ENCODE measurements at regions not wholly inside any gene's neighbourhood (a gene's known extent, or its start where the extent isn't known, plus 50 kb on each side); places are given as distances from the start of the nearest gene placed in this dataset.

DNA sequence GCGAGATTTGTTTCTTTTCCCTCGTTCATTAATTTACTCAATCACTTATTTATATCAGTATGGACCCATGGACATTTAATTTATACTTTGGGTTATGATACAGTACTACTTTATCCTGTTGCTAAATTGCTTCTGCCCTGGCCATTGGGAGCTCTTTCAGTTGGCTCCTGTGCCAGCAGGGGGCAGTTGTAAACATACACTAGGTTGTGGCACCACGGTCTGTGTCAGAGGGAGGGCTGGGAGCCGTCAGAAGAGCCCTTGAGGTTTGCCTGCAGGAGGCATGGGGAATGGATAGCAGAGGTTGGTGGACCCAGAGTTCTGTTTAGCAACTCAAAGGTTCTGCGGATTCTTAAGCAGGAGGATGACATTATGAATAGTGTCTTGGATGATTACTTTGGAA is 94.3 kb downstream of the ERCC5 start:
- Histone ChIP-seq H3K27ac (ENCODE audit: low read depth, low read length) (no peak overlapping the region), H3K9me3 (ENCODE audit: control insufficient read depth in 2 of 3, low read length in 3 of 3) (no peaks in the 10 kb centered on the region), H3K4me1 (ENCODE audit: control insufficient read depth in 2 of 2, insufficient read depth in 2 of 2, low read length in 2 of 2) (no peaks in the 10 kb centered on the region), H3K27me3 (ENCODE audit: control insufficient read depth in 2 of 2, insufficient read depth in 2 of 2, low read length in 2 of 2) (no peaks in the 10 kb centered on the region), H3K36me3 (ENCODE audit: control insufficient read depth in 2 of 3, insufficient read depth in 3 of 3, low read length in 3 of 3) (no peaks in the 10 kb centered on the region), H3K4me3 (ENCODE audit: low read length) (no peak overlapping the region)
- no peak for DNase-seq
- Mint-ChIP-seq H3K27me3 (peaks cover 0 to 50% (median 32%) of the 10 kb centered on the region in 5 donors), H3K9me3 (peaks cover 0 to 17% (median 8%) of the 10 kb centered on the region in 11 donors), H3K36me3 (no peaks in the 10 kb centered on the region), H3K27ac (no peak overlapping the region), H3K4me3 (no peak overlapping the region), H3K4me1 (no peaks in the 10 kb centered on the region)
- CTCF ChIA-PET, result no interaction called here
- no peak for ATAC-seq
- intact Hi-C loops (cut with micrococcal nuclease), result no loop called here
- POLR2A ChIA-PET, result no interaction called here

DNA sequence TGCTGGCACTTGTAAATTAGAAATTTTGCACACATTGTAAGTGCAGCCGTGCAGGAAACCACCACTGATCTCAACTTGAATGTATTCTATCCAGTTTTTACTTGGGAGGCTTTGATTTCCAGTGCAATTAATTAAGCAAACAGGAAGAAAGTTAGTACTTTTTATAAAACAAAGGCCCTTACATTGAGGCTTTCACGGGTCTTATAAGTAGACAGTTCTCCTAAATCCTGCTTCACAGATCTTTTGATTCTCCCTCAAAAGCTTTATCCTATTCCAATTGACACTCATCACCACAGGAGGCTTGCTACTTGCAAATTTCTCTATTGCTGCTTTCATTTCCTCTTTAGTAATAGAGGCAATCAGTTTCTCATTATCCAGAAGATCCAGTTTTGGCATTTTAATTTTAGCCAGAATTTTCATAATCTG is 90.1 kb downstream of the ERCC5 start:
- Histone ChIP-seq H3K4me3 (ENCODE audit: low read length) (no peak overlapping the region), H3K36me3 (ENCODE audit: control insufficient read depth in 2 of 3, insufficient read depth in 3 of 3, low read length in 3 of 3) (no peaks in the 10 kb centered on the region), H3K4me1 (ENCODE audit: control insufficient read depth in 2 of 2, insufficient read depth in 2 of 2, low read length in 2 of 2) (no peaks in the 10 kb centered on the region), H3K9me3 (ENCODE audit: control insufficient read depth in 2 of 3, low read length in 3 of 3) (no peaks in the 10 kb centered on the region), H3K27me3 (ENCODE audit: control insufficient read depth in 2 of 2, insufficient read depth in 2 of 2, low read length in 2 of 2) (no peaks in the 10 kb centered on the region), H3K27ac (ENCODE audit: low read depth, low read length) (no peak overlapping the region)
- intact Hi-C loops (cut with micrococcal nuclease), result loop anchor here in 1 of 2 donors (5.0 kb wide), 1 partner anchor 49 kb away; no protein-coding TSS in a partner anchor
- no peak overlapping the region for H3K4me3 Mint-ChIP-seq
- H3K9me3 Mint-ChIP-seq, result peaks cover 0 to 6% (median 2%) of the 10 kb centered on the region in 11 donors
- H3K27me3 Mint-ChIP-seq, result peaks cover 0 to 36% (median 27%) of the 10 kb centered on the region in 5 donors
- ChIA-PET POLR2A (no interaction called here), CTCF (no interaction called here)
- no peak overlapping the region for H3K27ac Mint-ChIP-seq
- no peak for DNase-seq
- H3K4me1 Mint-ChIP-seq, result no peaks in the 10 kb centered on the region
- ATAC-seq, result no peak
- no peaks in the 10 kb centered on the region for H3K36me3 Mint-ChIP-seq

DNA sequence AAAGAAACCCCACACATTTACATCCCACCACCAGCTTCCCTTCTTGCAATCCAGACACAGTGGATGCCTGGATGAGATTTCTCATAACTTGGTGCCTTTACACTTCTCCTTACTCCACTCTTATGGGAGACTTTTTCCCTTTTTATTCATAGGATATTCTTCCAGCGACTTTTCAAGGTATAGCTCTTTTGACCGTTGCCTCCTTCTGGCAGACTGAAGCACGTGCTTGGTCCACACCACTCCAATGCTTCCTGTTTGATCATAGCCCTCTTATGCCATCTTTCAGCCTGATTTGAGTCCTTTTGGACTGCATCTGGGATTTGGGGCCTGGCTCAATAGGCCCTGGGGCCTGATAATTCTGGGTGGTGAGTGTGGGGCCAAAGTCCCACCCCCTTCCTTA is 87.7 kb downstream of the ERCC5 start:
- no peaks in the 10 kb centered on the region for H3K36me3 ChIP-seq (ENCODE audit: control insufficient read depth in 2 of 3, insufficient read depth in 3 of 3, low read length in 3 of 3)
- ATAC-seq (no peak), DNase-seq (no peak)
- H3K9me3 ChIP-seq (ENCODE audit: control insufficient read depth in 2 of 3, low read length in 3 of 3), result no peaks in the 10 kb centered on the region
- no peak overlapping the region for H3K27ac ChIP-seq (ENCODE audit: low read depth, low read length)
- intact Hi-C loops (cut with micrococcal nuclease), result no loop called here
- Mint-ChIP-seq H3K27ac (no peak overlapping the region), H3K9me3 (no peaks in the 10 kb centered on the region), H3K4me1 (no peaks in the 10 kb centered on the region), H3K36me3 (no peaks in the 10 kb centered on the region), H3K27me3 (peaks cover 0 to 36% (median 19%) of the 10 kb centered on the region in 5 donors), H3K4me3 (no peak overlapping the region)
- POLR2A ChIA-PET, result no interaction called here
- H3K27me3 ChIP-seq (ENCODE audit: control insufficient read depth in 2 of 2, insufficient read depth in 2 of 2, low read length in 2 of 2), result no peaks in the 10 kb centered on the region
- no peaks in the 10 kb centered on the region for H3K4me1 ChIP-seq (ENCODE audit: control insufficient read depth in 2 of 2, insufficient read depth in 2 of 2, low read length in 2 of 2)
- CTCF ChIA-PET, result no interaction called here
- H3K4me3 ChIP-seq (ENCODE audit: low read length), result no peak overlapping the region

DNA sequence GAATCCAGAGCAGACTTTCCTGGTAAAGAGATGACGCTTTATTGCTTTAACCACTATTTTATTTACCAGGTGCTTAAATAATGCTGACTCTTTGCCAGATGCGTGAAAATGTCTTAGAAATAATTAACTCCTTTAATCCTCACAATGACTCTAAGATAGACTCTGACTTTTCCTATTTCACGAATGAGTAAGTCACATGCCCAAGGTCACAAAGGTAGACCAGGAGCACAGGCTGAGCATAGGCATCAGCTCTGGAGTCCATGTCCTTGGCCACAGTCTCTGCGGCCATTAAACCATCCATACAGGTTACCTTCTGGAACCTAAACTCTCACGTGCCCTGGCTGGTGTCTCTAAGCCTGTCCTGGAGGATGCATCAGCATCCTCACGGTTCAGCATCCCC is 87.3 kb downstream of the ERCC5 start:
- Mint-ChIP-seq H3K4me1 (no peaks in the 10 kb centered on the region), H3K27me3 (peaks cover 0 to 36% (median 18%) of the 10 kb centered on the region in 5 donors), H3K27ac (no peak overlapping the region), H3K4me3 (no peak overlapping the region), H3K36me3 (no peaks in the 10 kb centered on the region), H3K9me3 (no peaks in the 10 kb centered on the region)
- CTCF ChIA-PET, result no interaction called here
- ATAC-seq, result no peak
- POLR2A ChIA-PET, result no interaction called here
- intact Hi-C loops (cut with micrococcal nuclease), result no loop called here
- Histone ChIP-seq H3K4me3 (ENCODE audit: low read length) (no peak overlapping the region), H3K9me3 (ENCODE audit: control insufficient read depth in 2 of 3, low read length in 3 of 3) (no peaks in the 10 kb centered on the region), H3K4me1 (ENCODE audit: control insufficient read depth in 2 of 2, insufficient read depth in 2 of 2, low read length in 2 of 2) (no peaks in the 10 kb centered on the region), H3K27me3 (ENCODE audit: control insufficient read depth in 2 of 2, insufficient read depth in 2 of 2, low read length in 2 of 2) (no peaks in the 10 kb centered on the region), H3K27ac (ENCODE audit: low read depth, low read length) (no peak overlapping the region), H3K36me3 (ENCODE audit: control insufficient read depth in 2 of 3, insufficient read depth in 3 of 3, low read length in 3 of 3) (no peaks in the 10 kb centered on the region)
- no peak for DNase-seq

DNA sequence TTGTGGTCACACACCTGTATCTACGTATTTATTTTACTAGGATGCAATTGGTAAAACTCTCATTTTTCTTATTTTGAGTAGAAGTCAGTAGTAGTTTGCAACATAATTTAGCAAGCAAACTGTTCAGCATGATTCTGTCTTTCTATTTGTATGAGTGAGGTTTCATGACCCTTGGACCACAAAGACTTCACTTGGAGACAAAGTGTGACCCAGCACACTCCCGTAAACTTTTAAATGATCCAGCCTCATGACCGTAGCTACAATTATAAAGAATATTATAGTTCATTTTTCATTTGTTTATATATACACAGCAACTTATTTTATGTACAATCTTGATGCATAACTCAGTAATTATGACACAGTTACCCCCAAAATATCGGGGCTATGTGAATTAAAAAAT is 86.5 kb downstream of the ERCC5 start:
- POLR2A ChIA-PET, result no interaction called here
- Mint-ChIP-seq H3K36me3 (no peaks in the 10 kb centered on the region), H3K4me1 (no peaks in the 10 kb centered on the region), H3K4me3 (no peak overlapping the region), H3K9me3 (peaks cover 0 to 3% (median 0%) of the 10 kb centered on the region in 11 donors), H3K27me3 (peaks cover 0 to 36% (median 18%) of the 10 kb centered on the region in 5 donors), H3K27ac (no peak overlapping the region)
- CTCF ChIA-PET, result no interaction called here
- no peak for DNase-seq
- Histone ChIP-seq H3K27ac (ENCODE audit: low read depth, low read length) (no peak overlapping the region), H3K27me3 (ENCODE audit: control insufficient read depth in 2 of 2, insufficient read depth in 2 of 2, low read length in 2 of 2) (no peaks in the 10 kb centered on the region), H3K36me3 (ENCODE audit: control insufficient read depth in 2 of 3, insufficient read depth in 3 of 3, low read length in 3 of 3) (no peaks in the 10 kb centered on the region), H3K9me3 (ENCODE audit: control insufficient read depth in 2 of 3, low read length in 3 of 3) (no peaks in the 10 kb centered on the region), H3K4me3 (ENCODE audit: low read length) (no peak overlapping the region), H3K4me1 (ENCODE audit: control insufficient read depth in 2 of 2, insufficient read depth in 2 of 2, low read length in 2 of 2) (no peaks in the 10 kb centered on the region)
- intact Hi-C loops (cut with micrococcal nuclease), result no loop called here
- ATAC-seq, result no peak

DNA sequence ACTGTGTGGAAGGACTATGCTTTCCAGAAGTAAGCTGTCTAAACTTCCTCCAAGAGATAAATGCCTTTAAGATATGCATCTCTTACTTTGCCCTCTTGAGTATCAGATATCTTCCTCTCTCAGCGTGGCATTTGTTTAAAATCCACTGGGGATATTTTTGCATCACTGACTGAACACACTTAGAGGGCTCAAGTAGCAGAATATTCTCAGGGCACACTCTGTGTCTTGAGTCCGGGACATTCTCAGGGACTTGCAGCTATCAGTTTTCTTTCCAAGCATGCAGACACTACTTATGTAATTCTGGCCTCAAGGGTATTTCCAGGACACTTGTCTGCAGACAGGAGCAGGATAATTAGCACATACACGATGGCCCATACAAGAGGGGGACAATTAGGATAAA is 84.7 kb downstream of the ERCC5 start:
- ChIA-PET POLR2A (no interaction called here), CTCF (no interaction called here)
- no peaks in the 10 kb centered on the region for H3K9me3 ChIP-seq (ENCODE audit: control insufficient read depth in 2 of 3, low read length in 3 of 3)
- H3K4me1 ChIP-seq (ENCODE audit: control insufficient read depth in 2 of 2, insufficient read depth in 2 of 2, low read length in 2 of 2), result no peaks in the 10 kb centered on the region
- intact Hi-C loops (cut with micrococcal nuclease), result no loop called here
- H3K27ac ChIP-seq (ENCODE audit: low read depth, low read length), result no peak overlapping the region
- Mint-ChIP-seq H3K4me3 (no peak overlapping the region), H3K27ac (no peak overlapping the region), H3K27me3 (peaks cover 0 to 44% (median 21%) of the 10 kb centered on the region in 5 donors), H3K36me3 (peaks cover 0 to 3% (median 0%) of the 10 kb centered on the region in 5 donors), H3K9me3 (peaks cover 0 to 9% (median 4%) of the 10 kb centered on the region in 11 donors), H3K4me1 (no peaks in the 10 kb centered on the region)
- no peak overlapping the region for H3K4me3 ChIP-seq (ENCODE audit: low read length)
- ATAC-seq (no peak), DNase-seq (no peak)
- no peaks in the 10 kb centered on the region for H3K27me3 ChIP-seq (ENCODE audit: control insufficient read depth in 2 of 2, insufficient read depth in 2 of 2, low read length in 2 of 2)
- no peaks in the 10 kb centered on the region for H3K36me3 ChIP-seq (ENCODE audit: control insufficient read depth in 2 of 3, insufficient read depth in 3 of 3, low read length in 3 of 3)

DNA sequence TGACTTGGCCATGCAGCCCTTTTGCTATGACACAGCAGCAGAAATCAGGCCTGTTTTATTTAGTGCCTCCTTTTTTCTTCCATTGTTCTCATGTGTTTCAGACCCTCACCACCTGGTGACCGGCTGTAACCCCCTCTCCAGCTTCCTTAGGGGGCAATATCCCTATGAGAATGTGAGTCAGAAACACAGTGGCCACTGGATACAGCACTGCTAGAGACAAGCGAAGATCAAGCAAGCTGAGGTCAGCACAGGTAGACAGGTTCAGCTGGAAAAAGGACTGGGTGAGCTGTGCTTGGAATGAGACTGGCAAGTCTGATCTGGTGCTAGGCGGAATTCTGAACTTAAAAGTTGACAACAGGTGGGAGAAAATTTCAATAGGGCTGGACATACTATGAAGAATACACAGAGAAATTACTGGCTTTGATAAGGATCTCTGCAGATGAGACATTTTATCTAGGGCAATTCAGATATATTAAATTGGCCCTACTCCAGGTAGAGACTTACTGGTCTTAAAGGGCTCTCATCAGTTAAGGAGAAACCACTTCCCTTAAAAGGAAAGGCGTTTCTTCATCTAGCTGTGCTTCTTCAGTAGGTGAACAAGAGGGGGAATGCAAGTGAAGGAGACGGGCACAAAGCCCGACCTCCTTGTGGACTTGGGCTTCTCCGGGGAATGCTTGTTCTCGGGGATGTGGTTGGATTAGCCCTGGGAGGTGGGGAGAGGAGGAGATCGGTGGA is 83.3 kb downstream of the ERCC5 start:
- no peak overlapping the region for H3K4me3 Mint-ChIP-seq
- Histone ChIP-seq H3K36me3 (ENCODE audit: control insufficient read depth in 2 of 3, insufficient read depth in 3 of 3, low read length in 3 of 3) (no peaks in the 10 kb centered on the region), H3K27me3 (ENCODE audit: control insufficient read depth in 2 of 2, insufficient read depth in 2 of 2, low read length in 2 of 2) (no peaks in the 10 kb centered on the region), H3K9me3 (ENCODE audit: control insufficient read depth in 2 of 3, low read length in 3 of 3) (no peaks in the 10 kb centered on the region), H3K27ac (ENCODE audit: low read depth, low read length) (no peak overlapping the region), H3K4me1 (ENCODE audit: control insufficient read depth in 2 of 2, insufficient read depth in 2 of 2, low read length in 2 of 2) (no peaks in the 10 kb centered on the region), H3K4me3 (ENCODE audit: low read length) (no peak overlapping the region)
- H3K4me1 Mint-ChIP-seq, result no peaks in the 10 kb centered on the region
- H3K27ac Mint-ChIP-seq, result no peak overlapping the region
- H3K27me3 Mint-ChIP-seq, result peaks cover 0 to 50% (median 19%) of the 10 kb centered on the region in 5 donors
- DNase-seq (no peak), ATAC-seq (peak; percentile 26)
- ChIA-PET CTCF (no interaction called here), POLR2A (no interaction called here)
- intact Hi-C loops (cut with micrococcal nuclease), result no loop called here
- H3K9me3 Mint-ChIP-seq, result peaks cover 0 to 13% (median 6%) of the 10 kb centered on the region in 11 donors
- H3K36me3 Mint-ChIP-seq, result peaks cover 0 to 3% (median 0%) of the 10 kb centered on the region in 5 donors
